ENCODE measurements at regions not wholly inside any gene's neighbourhood (a gene's known extent, or its start where the extent isn't known, plus 50 kb on each side); places are given as distances from the start of the nearest gene placed in this dataset.

GRCh38 chr10:76763376-76763775 is 874.2 kb downstream of the KCNMA1 start:
- no peak for TF ChIP-seq EZH2 (IDR thresholded peaks at IDR 0.05)
- no peak for TF ChIP-seq CTCF (IDR thresholded peaks at IDR 0.05)
- TF ChIP-seq EZH2phosphoT487 (IDR thresholded peaks at IDR 0.05): no peak
- Histone ChIP-seq H3K79me2 (ENCODE audit: low read depth) (no peaks in the 10 kb centered on the region), H3K9me3 (ENCODE audit: low read depth) (no peaks in the 10 kb centered on the region), H3K27ac (no peak overlapping the region), H4K20me1 (ENCODE audit: low read depth) (no peaks in the 10 kb centered on the region), H3K9ac (no peak overlapping the region), H3K4me1 (no peaks in the 10 kb centered on the region), H3K27me3 (no peaks in the 10 kb centered on the region), H3K4me3 (no peak overlapping the region), H3F3A (ENCODE audit: low read depth) (no peaks in the 10 kb centered on the region), H3K4me2 (no peak overlapping the region), H2AFZ (replicated peaks) (no peak overlapping the region), H3K36me3 (no peaks in the 10 kb centered on the region)
- no peak for DNase-seq (ENCODE audit: low spot score)
- Mint-ChIP-seq H3K4me1 (peaks cover 12% of the 10 kb centered on the region), H3K27ac (no peak overlapping the region), H3K4me3 (no peak overlapping the region), H3K9me3 (peaks cover 7% of the 10 kb centered on the region), H3K36me3 (no peaks in the 10 kb centered on the region), H3K27me3 (ENCODE audit: insufficient read depth, low read depth) (peaks cover 5% of the 10 kb centered on the region)

GRCh38 chr10:76759681-76760080 is 877.9 kb downstream of the KCNMA1 start:
- no peaks in the 10 kb centered on the region for H3K36me3 Mint-ChIP-seq

GRCh38 chr10:76743169-76743568 is 894.4 kb downstream of the KCNMA1 start:
- H3K36me3 Mint-ChIP-seq: no peaks in the 10 kb centered on the region
- no peak overlapping the region for H3K4me3 Mint-ChIP-seq
- H3K4me1 Mint-ChIP-seq: no peaks in the 10 kb centered on the region

More at GRCh38 chr10:76759681-76760080, 877.9 kb downstream of the KCNMA1 start:
- H3F3A ChIP-seq (ENCODE audit: low read depth): no peaks in the 10 kb centered on the region
- H3K27ac Mint-ChIP-seq: no peak overlapping the region
- DNase-seq (ENCODE audit: low spot score): no peak
- no peaks in the 10 kb centered on the region for H3K9me3 ChIP-seq (ENCODE audit: low read depth)
- H3K79me2 ChIP-seq (ENCODE audit: low read depth): no peaks in the 10 kb centered on the region
- H2AFZ ChIP-seq (replicated peaks): no peak overlapping the region
- H3K27me3 Mint-ChIP-seq (ENCODE audit: insufficient read depth, low read depth): no peaks in the 10 kb centered on the region
- peaks cover 6% of the 10 kb centered on the region for H3K4me1 ChIP-seq
- H3K27me3 ChIP-seq: no peaks in the 10 kb centered on the region
- peaks cover 3% of the 10 kb centered on the region for H3K9me3 Mint-ChIP-seq
- H3K9ac ChIP-seq: no peak overlapping the region
- H3K27ac ChIP-seq: no peak overlapping the region
- no peaks in the 10 kb centered on the region for H4K20me1 ChIP-seq (ENCODE audit: low read depth)
- H3K4me2 ChIP-seq: no peak overlapping the region
- H3K4me3 ChIP-seq: no peak overlapping the region
- H3K4me3 Mint-ChIP-seq: no peak overlapping the region
- H3K4me1 Mint-ChIP-seq: peaks cover 9% of the 10 kb centered on the region
- H3K36me3 ChIP-seq: no peaks in the 10 kb centered on the region
- TF ChIP-seq EZH2 (IDR thresholded peaks at IDR 0.05) (no peak), CTCF (IDR thresholded peaks at IDR 0.05) (no peak), EZH2phosphoT487 (IDR thresholded peaks at IDR 0.05) (no peak)

More at GRCh38 chr10:76743169-76743568, 894.4 kb downstream of the KCNMA1 start:
- no peaks in the 10 kb centered on the region for H3K36me3 ChIP-seq
- H4K20me1 ChIP-seq (ENCODE audit: low read depth): no peaks in the 10 kb centered on the region
- peaks cover 9% of the 10 kb centered on the region for H3K4me1 ChIP-seq
- no peak for DNase-seq (ENCODE audit: low spot score)
- no peak overlapping the region for H3K4me2 ChIP-seq
- H3K9me3 ChIP-seq (ENCODE audit: low read depth): no peaks in the 10 kb centered on the region
- no peaks in the 10 kb centered on the region for H3K79me2 ChIP-seq (ENCODE audit: low read depth)
- no peak overlapping the region for H2AFZ ChIP-seq (replicated peaks)
- Mint-ChIP-seq H3K9me3 (peaks cover 5% of the 10 kb centered on the region), H3K27me3 (ENCODE audit: insufficient read depth, low read depth) (no peaks in the 10 kb centered on the region), H3K27ac (no peak overlapping the region)
- no peaks in the 10 kb centered on the region for H3F3A ChIP-seq (ENCODE audit: low read depth)
- no peak overlapping the region for H3K4me3 ChIP-seq
- H3K27ac ChIP-seq: no peak overlapping the region
- TF ChIP-seq EZH2phosphoT487 (IDR thresholded peaks at IDR 0.05) (no peak), EZH2 (IDR thresholded peaks at IDR 0.05) (no peak), CTCF (IDR thresholded peaks at IDR 0.05) (no peak)
- H3K9ac ChIP-seq: no peak overlapping the region
- no peaks in the 10 kb centered on the region for H3K27me3 ChIP-seq
